ENCODE measurements at regions not wholly inside any gene's neighbourhood (a gene's known extent, or its start where the extent isn't known, plus 50 kb on each side); places are given as distances from the start of the nearest gene placed in this dataset.

- no peak overlapping the region for H3K27ac Mint-ChIP-seq
- H3K27me3 Mint-ChIP-seq (ENCODE audit: low read depth), result peaks cover 20% of the 10 kb centered on the region
- H3K4me1 Mint-ChIP-seq (ENCODE audit: low read depth), result no peaks in the 10 kb centered on the region
- peaks cover 0 to under 1% of the 10 kb centered on the region in 2 donors for H3K9me3 Mint-ChIP-seq
- no peak overlapping the region for H3K4me3 Mint-ChIP-seq
- ATAC-seq (replicated peaks in 1 of 2) (no peak), DNase-seq (no peak)
- H3K36me3 Mint-ChIP-seq (ENCODE audit: insufficient read depth in 2 of 2), result no peaks in the 10 kb centered on the region
These were observed 174.1 kb upstream of the PTPRK start for GRCh38 chr6:128694303-128695009.

- Mint-ChIP-seq H3K27me3 (ENCODE audit: low read depth) (peaks cover 53% of the 10 kb centered on the region), H3K9me3 (peaks cover 0 to 4% of the 10 kb centered on the region in 2 donors), H3K4me3 (no peak overlapping the region), H3K27ac (no peak overlapping the region), H3K36me3 (ENCODE audit: insufficient read depth in 2 of 2) (no peaks in the 10 kb centered on the region), H3K4me1 (ENCODE audit: low read depth) (no peaks in the 10 kb centered on the region)
- no peak for DNase-seq
- ATAC-seq (replicated peaks in 1 of 2), result no peak
These were observed 169.7 kb upstream of the PTPRK start for GRCh38 chr6:128690063-128690462.

- DNase-seq, result no peak
- no peaks in the 10 kb centered on the region for H3K4me1 Mint-ChIP-seq (ENCODE audit: low read depth)
- peaks cover 57% of the 10 kb centered on the region for H3K27me3 Mint-ChIP-seq (ENCODE audit: low read depth)
- H3K4me3 Mint-ChIP-seq, result no peak overlapping the region
- H3K27ac Mint-ChIP-seq, result no peak overlapping the region
- peaks cover 0 to 4% of the 10 kb centered on the region in 2 donors for H3K9me3 Mint-ChIP-seq
- no peak for ATAC-seq (replicated peaks in 1 of 2)
- H3K36me3 Mint-ChIP-seq (ENCODE audit: insufficient read depth in 2 of 2), result no peaks in the 10 kb centered on the region
These were observed 165.7 kb upstream of the PTPRK start for GRCh38 chr6:128686084-128686483.

GRCh38 chr6:128676456-128676855, 156.1 kb upstream of the PTPRK start:
- no peak overlapping the region for H3K27ac Mint-ChIP-seq
- DNase-seq (no peak), ATAC-seq (replicated peaks in 1 of 2) (no peak)
- H3K9me3 Mint-ChIP-seq, result peaks cover 0 to 1% of the 10 kb centered on the region in 2 donors
- H3K4me3 Mint-ChIP-seq, result no peak overlapping the region
- no peaks in the 10 kb centered on the region for H3K4me1 Mint-ChIP-seq (ENCODE audit: low read depth)
- peaks cover 0 to 1% of the 10 kb centered on the region in 2 donors for H3K36me3 Mint-ChIP-seq (ENCODE audit: insufficient read depth in 2 of 2)
- H3K27me3 Mint-ChIP-seq (ENCODE audit: low read depth), result peaks cover 22% of the 10 kb centered on the region

- Mint-ChIP-seq H3K9me3 (no peaks in the 10 kb centered on the region), H3K27ac (no peak overlapping the region), H3K36me3 (ENCODE audit: insufficient read depth in 2 of 2) (no peaks in the 10 kb centered on the region), H3K27me3 (ENCODE audit: low read depth) (peaks cover 30% of the 10 kb centered on the region), H3K4me1 (ENCODE audit: low read depth) (no peaks in the 10 kb centered on the region), H3K4me3 (no peak overlapping the region)
- DNase-seq (no peak), ATAC-seq (replicated peaks in 1 of 2) (no peak)
These were observed 151.6 kb upstream of the PTPRK start for GRCh38 chr6:128672023-128672422.

- no peaks in the 10 kb centered on the region for H3K9me3 Mint-ChIP-seq
- H3K4me3 Mint-ChIP-seq, result no peak overlapping the region
- H3K27me3 Mint-ChIP-seq (ENCODE audit: low read depth), result peaks cover 42% of the 10 kb centered on the region
- H3K36me3 Mint-ChIP-seq (ENCODE audit: insufficient read depth in 2 of 2), result no peaks in the 10 kb centered on the region
- DNase-seq (no peak), ATAC-seq (replicated peaks in 1 of 2) (no peak)
- no peaks in the 10 kb centered on the region for H3K4me1 Mint-ChIP-seq (ENCODE audit: low read depth)
- no peak overlapping the region for H3K27ac Mint-ChIP-seq
These were observed 147.0 kb upstream of the PTPRK start for GRCh38 chr6:128667339-128667858.

GRCh38 chr6:128666405-128666804, 146.0 kb upstream of the PTPRK start:
- Mint-ChIP-seq H3K9me3 (no peaks in the 10 kb centered on the region), H3K4me1 (ENCODE audit: low read depth) (no peaks in the 10 kb centered on the region), H3K4me3 (no peak overlapping the region), H3K27me3 (ENCODE audit: low read depth) (peaks cover 42% of the 10 kb centered on the region), H3K27ac (no peak overlapping the region), H3K36me3 (ENCODE audit: insufficient read depth in 2 of 2) (no peaks in the 10 kb centered on the region)
- no peak for ATAC-seq (replicated peaks in 1 of 2)
- DNase-seq, result no peak

- Mint-ChIP-seq H3K27me3 (ENCODE audit: low read depth) (peaks cover 29% of the 10 kb centered on the region), H3K4me1 (ENCODE audit: low read depth) (peaks cover 21% of the 10 kb centered on the region), H3K27ac (no peak overlapping the region)
These were observed 142.8 kb upstream of the PTPRK start for GRCh38 chr6:128663238-128663637.

GRCh38 chr6:128659878-128660622, 139.7 kb upstream of the PTPRK start:
- ATAC-seq (replicated peaks in 1 of 2) (no peak), DNase-seq (no peak)
- H3K27me3 Mint-ChIP-seq (ENCODE audit: low read depth), result peaks cover 14% of the 10 kb centered on the region
- H3K36me3 Mint-ChIP-seq (ENCODE audit: insufficient read depth in 2 of 2), result peaks cover 0 to 2% of the 10 kb centered on the region in 2 donors
- H3K4me3 Mint-ChIP-seq, result peak overlapping the region in 1 of 2 donors; percentile 11
- peak overlapping the region; percentile 5 for H3K27ac Mint-ChIP-seq
- H3K4me1 Mint-ChIP-seq (ENCODE audit: low read depth), result peaks cover 51% of the 10 kb centered on the region
- H3K9me3 Mint-ChIP-seq, result no peaks in the 10 kb centered on the region

More at GRCh38 chr6:128663238-128663637, 142.8 kb upstream of the PTPRK start:
- ATAC-seq (replicated peaks in 1 of 2) (no peak), DNase-seq (no peak)
- H3K4me3 Mint-ChIP-seq, result no peak overlapping the region
- H3K36me3 Mint-ChIP-seq (ENCODE audit: insufficient read depth in 2 of 2), result no peaks in the 10 kb centered on the region
- no peaks in the 10 kb centered on the region for H3K9me3 Mint-ChIP-seq

- no peak overlapping the region for H3K27ac Mint-ChIP-seq
- H3K9me3 Mint-ChIP-seq, result no peaks in the 10 kb centered on the region
- H3K4me1 Mint-ChIP-seq (ENCODE audit: low read depth), result peaks cover 52% of the 10 kb centered on the region
- H3K27me3 Mint-ChIP-seq (ENCODE audit: low read depth), result peaks cover 8% of the 10 kb centered on the region
- no peak overlapping the region for H3K4me3 Mint-ChIP-seq
- no peak for ATAC-seq (replicated peaks in 1 of 2)
- H3K36me3 Mint-ChIP-seq (ENCODE audit: insufficient read depth in 2 of 2), result peaks cover 2% of the 10 kb centered on the region in 2 donors
- DNase-seq, result no peak
These were observed 138.9 kb upstream of the PTPRK start for GRCh38 chr6:128659276-128659675.

GRCh38 chr6:128657181-128657580, 136.8 kb upstream of the PTPRK start:
- ATAC-seq (replicated peaks in 1 of 2), result no peak
- peak overlapping the region; percentile 61 to 71 for H3K4me3 Mint-ChIP-seq
- H3K27ac Mint-ChIP-seq, result peak overlapping the region; percentile 47
- no peaks in the 10 kb centered on the region for H3K9me3 Mint-ChIP-seq
- peaks cover 2 to 5% of the 10 kb centered on the region in 2 donors for H3K36me3 Mint-ChIP-seq (ENCODE audit: insufficient read depth in 2 of 2)
- peaks cover 52% of the 10 kb centered on the region for H3K4me1 Mint-ChIP-seq (ENCODE audit: low read depth)
- peaks cover 5% of the 10 kb centered on the region for H3K27me3 Mint-ChIP-seq (ENCODE audit: low read depth)
- no peak for DNase-seq

- Mint-ChIP-seq H3K36me3 (ENCODE audit: insufficient read depth in 2 of 2) (peaks cover 2 to 5% of the 10 kb centered on the region in 2 donors), H3K27ac (peak overlapping the region; percentile 26), H3K4me3 (peak overlapping the region; percentile 47 to 61), H3K27me3 (ENCODE audit: low read depth) (peaks cover 12% of the 10 kb centered on the region), H3K9me3 (peaks cover 0 to 3% of the 10 kb centered on the region in 2 donors), H3K4me1 (ENCODE audit: low read depth) (peaks cover 52% of the 10 kb centered on the region)
- DNase-seq (peak; percentile 24 to 43), ATAC-seq (replicated peaks in 1 of 2) (peak; percentile 96 to 98)
These were observed 135.6 kb upstream of the PTPRK start for GRCh38 chr6:128655978-128656498.

- Mint-ChIP-seq H3K27ac (no peak overlapping the region), H3K27me3 (ENCODE audit: low read depth) (peaks cover 48% of the 10 kb centered on the region), H3K4me1 (ENCODE audit: low read depth) (peaks cover 8% of the 10 kb centered on the region), H3K9me3 (peaks cover 0 to 3% of the 10 kb centered on the region in 2 donors), H3K36me3 (ENCODE audit: insufficient read depth in 2 of 2) (peaks cover 0 to 3% of the 10 kb centered on the region in 2 donors), H3K4me3 (no peak overlapping the region)
- no peak for ATAC-seq (replicated peaks in 1 of 2)
- DNase-seq, result no peak
These were observed 127.7 kb upstream of the PTPRK start for GRCh38 chr6:128648022-128648598.
